HepG2 (cell line): ENCODE measurements at regions not wholly inside any gene's neighbourhood (a gene's known extent, or its start where the extent isn't known, plus 50 kb on each side); places are given as distances from the start of the nearest gene placed in this dataset.

ENCODE experiments used
- ATAC-seq: fragments of 200-7000 bp; cut with Tn5 transposase; 3 replicates; pipeline ENCODE4 v1.9.1; 2020; ENCODE audit warnings: mild to moderate bottlenecking, moderate library complexity
- BruUV-seq: library from RNA; stranded (reverse); fragments of 400-500 nt; replicated peaks from 2 replicates; lab custom pipeline; 2021; lab: Mats Ljungman, UMichigan
- CTCF ChIA-PET: fragments of 300-600 bp; formaldehyde crosslinking; extraction: SDS; loops from one replicate; lab custom pipeline; 2021; ENCODE audit warnings: low total read pairs, inconsistent platforms, low intra/inter-chr PET ratio; lab: Yijun Ruan, JAX
- POLR2A ChIA-PET: fragments of 350-600 bp; sonication (Branson Sonifier 250); formaldehyde crosslinking; loops from one replicate; lab custom pipeline; 2020; ENCODE audit warnings: antibody characterized with exemption, inconsistent platforms; lab: Yijun Ruan, JAX
- DNase-seq: peaks from one replicate; pipeline ENCODE4 v3.0.0-alpha.2; 2015; ENCODE audit warnings: low spot score
- FAIRE-seq: peaks from 3 replicates; lab custom pipeline; 2011; peaks lifted over from hg19 to GRCh38; lab: Jason Lieb, UNC
- H2AFZ ChIP-seq: one replicate; pipeline ENCODE4 v1.6.1; 2011; ENCODE audit warnings: low read length, inconsistent platforms
- H3K27ac ChIP-seq: fragments of 300-600 bp; 3 replicates; pipeline ENCODE4 v1.8.0; 2011; ENCODE audit warnings: mixed run types, mild to moderate bottlenecking, mixed read lengths, low read length, inconsistent platforms; ENCODE audit not compliant: insufficient read depth; ENCODE audit errors: extremely low read length
- H3K27me3 ChIP-seq, 2 experiments: fragments of 200-600 bp in 1 of 2; 2 replicates in 1 of 2; 3 replicates in 1 of 2; pipeline versions ENCODE4 v1.6.0 to v1.8.0; 2011; ENCODE audit warnings: low read length in 2 of 2, mild to moderate bottlenecking in 2 of 2, moderate library complexity in 2 of 2, inconsistent platforms in 1 of 2; ENCODE audit not compliant: insufficient read depth in 2 of 2, control insufficient read depth in 1 of 2
- H3K36me3 ChIP-seq, 2 experiments: fragments of 200-600 bp in 1 of 2; replicated peaks in 1 of 2; 2 replicates in 1 of 2; 3 replicates in 1 of 2; pipeline versions ENCODE4 v1.5.1 to v1.8.0; 2011; ENCODE audit warnings: low read length in 2 of 2, inconsistent platforms in 1 of 2; ENCODE audit not compliant: insufficient read depth in 2 of 2, control insufficient read depth in 1 of 2
- H3K4me1 ChIP-seq: 2 replicates; pipeline ENCODE4 v1.5.1; 2012; ENCODE audit warnings: low read length, inconsistent platforms; ENCODE audit not compliant: insufficient read depth
- H3K4me2 ChIP-seq: 2 replicates; pipeline ENCODE4 v1.6.0; 2011; ENCODE audit warnings: low read depth, low read length, inconsistent platforms
- H3K4me3 ChIP-seq, 3 experiments: fragments of 200-600 bp in 1 of 3; sonication (generic), shearing (Covaris generic) in 1 of 3; replicated peaks in 1 of 3; 2 replicates each; pipeline ENCODE4 v1.5.1; 2011 to 2016; ENCODE audit warnings: low read length in 3 of 3, inconsistent platforms in 2 of 3, low read depth in 2 of 3, mild to moderate bottlenecking in 2 of 3, control low read depth in 1 of 3, mixed read lengths in 1 of 3; ENCODE audit not compliant: insufficient read depth in 1 of 3
- H3K79me2 ChIP-seq: one replicate; pipeline ENCODE4 v1.6.1; 2011; ENCODE audit warnings: low read length, inconsistent platforms; ENCODE audit not compliant: insufficient read depth
- H3K9ac ChIP-seq: 2 replicates; pipeline ENCODE4 v1.6.0; 2011; ENCODE audit warnings: mild to moderate bottlenecking, low read depth, low read length, inconsistent platforms; ENCODE audit not compliant: insufficient read depth
- H3K9me3 ChIP-seq: 2 replicates; pipeline ENCODE4 v1.5.1; 2012; ENCODE audit warnings: mild to moderate bottlenecking, low read length
- H4K20me1 ChIP-seq: 2 replicates; pipeline ENCODE4 v1.6.0; 2011; ENCODE audit warnings: inconsistent platforms, mild to moderate bottlenecking, low read length, moderate library complexity; ENCODE audit not compliant: insufficient read depth
- FOXP1 ChIP-seq, 2 experiments: fragments of 450-650 bp in 1 of 2; IDR thresholded peaks; 2 replicates each; pipeline ENCODE4 v1.6.1; 2017 to 2018; ENCODE audit warnings: antibody characterized with exemption in 1 of 2
- HCFC1 ChIP-seq: fragments of 150-350 bp; IDR thresholded peaks from 2 replicates; pipeline ENCODE4 v1.6.1; 2014; ENCODE audit warnings: low read depth, low read length
- MAFG ChIP-seq: sonication (generic); formaldehyde crosslinking; IDR thresholded peaks from 2 replicates; pipeline ENCODE4 v1.5.1; 2020; ENCODE audit warnings: mild to moderate bottlenecking, missing genetic modification reagents
- MED13 ChIP-seq: sonication (generic); formaldehyde crosslinking; IDR thresholded peaks from 2 replicates; pipeline ENCODE4 v1.5.0; 2020; ENCODE audit warnings: missing genetic modification reagents
- NCOR1 ChIP-seq: fragments of 200-600 bp; sonication (generic); IDR thresholded peaks from 2 replicates; pipeline ENCODE4 v1.7.0; 2017; ENCODE audit warnings: antibody characterized with exemption, low read length, borderline replicate concordance
- TBX2 ChIP-seq: sonication (generic); formaldehyde crosslinking; IDR thresholded peaks from 2 replicates; pipeline ENCODE4 v1.5.0; 2020; ENCODE audit warnings: missing genetic modification reagents, mild to moderate bottlenecking, borderline replicate concordance
- YEATS2 ChIP-seq: sonication (generic); formaldehyde crosslinking; IDR thresholded peaks from 2 replicates; pipeline ENCODE4 v1.4.0; 2020; ENCODE audit warnings: missing genetic modification reagents, borderline replicate concordance
- ZFP62 ChIP-seq: sonication (generic); formaldehyde crosslinking; IDR thresholded peaks from 2 replicates; pipeline ENCODE4 v1.4.0; 2020; ENCODE audit warnings: missing genetic modification reagents
- ZKSCAN8 ChIP-seq: IDR thresholded peaks from 2 replicates; pipeline ENCODE4 v1.6.1; 2016; ENCODE audit warnings: borderline replicate concordance, missing genetic modification reagents, missing compliant biosample characterization
- ZNF496 ChIP-seq: sonication (generic); formaldehyde crosslinking; IDR thresholded peaks from 2 replicates; pipeline ENCODE4 v1.8.1; 2023; ENCODE audit warnings: mild to moderate bottlenecking, moderate library complexity, missing genetic modification reagents; ENCODE audit not compliant: insufficient replicate concordance
- ZNF547 ChIP-seq: sonication (generic); formaldehyde crosslinking; IDR thresholded peaks from 2 replicates; pipeline ENCODE4 v1.5.1; 2020; ENCODE audit warnings: mild to moderate bottlenecking, missing genetic modification reagents
- WGBS: methylation state at CpG from one replicate; pipeline ENCODE4 v1.1.6; 2017; ENCODE audit warnings: low lambda C conversion rate; 5-methylcytosine and 5-hydroxymethylcytosine counted together
- in situ Hi-C: cut with HindIII; loops from 2 replicates; pipeline ENCODE4 v1.10.0; 2017; ENCODE audit warnings: low pct_unique_long_range_greater_than_20kb; ENCODE audit not compliant: extremely low pct_ligation_motif_present
- intact Hi-C: fragments of 100-400 bp; cut with micrococcal nuclease; formaldehyde crosslinking; loops from one replicate; pipeline ENCODE4 v1.10.0; 2022; ENCODE audit not compliant: unreplicated experiment
- TF ChIP-seq, protein P1 (sequence below): sonication (generic); formaldehyde crosslinking; IDR thresholded peaks from 2 replicates; pipeline ENCODE4 v1.4.0; 2020; ENCODE audit warnings: missing genetic modification reagents, borderline replicate concordance
- TF ChIP-seq, protein P2 (sequence below): sonication (generic); formaldehyde crosslinking; IDR thresholded peaks from 2 replicates; pipeline ENCODE4 v1.8.0; 2022; ENCODE audit warnings: low read depth, missing genetic modification reagents
- TF ChIP-seq, protein P3 (sequence below): sonication (generic); formaldehyde crosslinking; IDR thresholded peaks from 2 replicates; pipeline ENCODE4 v1.5.0; 2020; ENCODE audit warnings: mild to moderate bottlenecking, missing genetic modification reagents
- TF ChIP-seq, protein P4 (sequence below): sonication (generic); formaldehyde crosslinking; IDR thresholded peaks from 2 replicates; pipeline ENCODE4 v1.8.1; 2023; ENCODE audit warnings: missing genetic modification reagents, inconsistent platforms, borderline replicate concordance

DNA sequence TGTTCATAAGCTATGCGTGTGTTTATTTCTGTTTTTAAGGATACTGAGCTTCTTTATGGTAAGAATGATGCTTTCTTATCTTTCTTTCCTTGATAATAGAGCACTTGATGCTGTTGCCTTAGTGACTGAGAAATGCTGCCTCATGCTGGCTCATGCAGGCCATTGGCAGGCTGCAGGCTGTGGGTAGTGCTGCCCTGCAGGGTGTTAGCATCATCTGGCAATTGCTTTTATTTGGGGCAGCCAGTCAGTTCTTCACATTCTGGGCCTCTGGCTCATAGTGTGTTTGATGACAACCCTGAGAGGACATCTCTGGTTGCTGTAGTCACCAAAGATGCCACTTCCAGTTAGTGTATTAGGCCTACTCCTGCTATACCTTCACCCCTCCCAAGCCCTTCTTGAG lies 66.2 kb upstream of the ONECUT1 start:
- ChIA-PET CTCF (no interaction called here), POLR2A (no interaction called here)
- Histone ChIP-seq H3K9me3 (no peaks in the 10 kb centered on the region), H3K27ac (no peak overlapping the region), H3K4me2 (no peak overlapping the region), H3K4me1 (no peaks in the 10 kb centered on the region), H3K79me2 (no peaks in the 10 kb centered on the region), H4K20me1 (no peaks in the 10 kb centered on the region), H3K4me3 (no peak overlapping the region), H3K36me3 (no peaks in the 10 kb centered on the region), H3K9ac (no peak overlapping the region), H2AFZ (no peak overlapping the region), H3K27me3 (no peaks in the 10 kb centered on the region; a peak in 2 of 5 replicates)
- ATAC-seq (no peak), DNase-seq (no peak), FAIRE-seq (no peak)
- in situ Hi-C loops (no loop called here), intact Hi-C loops (no loop called here)
- WGBS, result 29% methylated on average over 1 of the region's 1 CpG
- BruUV-seq, result no TSS peak
- TF ChIP-seq MAFG (CRISPR knock-in tag) (no peak), YEATS2 (CRISPR knock-in tag) (no peak), TBX2 (no peak), HCFC1 (no peak), ZNF496 (CRISPR knock-in tag) (no peak), ZNF547 (CRISPR knock-in tag) (no peak), FOXP1 (IDR thresholded peaks at IDR 0.05) (no peak), FOXP1 (CRISPR knock-in tag; IDR thresholded peaks at IDR 0.05) (no peak), NCOR1 (no peak), ZFP62 (no peak), MED13 (CRISPR knock-in tag) (no peak), ZKSCAN8 (CRISPR knock-in tag) (no peak)
- TF ChIP-seq, protein P1, sequence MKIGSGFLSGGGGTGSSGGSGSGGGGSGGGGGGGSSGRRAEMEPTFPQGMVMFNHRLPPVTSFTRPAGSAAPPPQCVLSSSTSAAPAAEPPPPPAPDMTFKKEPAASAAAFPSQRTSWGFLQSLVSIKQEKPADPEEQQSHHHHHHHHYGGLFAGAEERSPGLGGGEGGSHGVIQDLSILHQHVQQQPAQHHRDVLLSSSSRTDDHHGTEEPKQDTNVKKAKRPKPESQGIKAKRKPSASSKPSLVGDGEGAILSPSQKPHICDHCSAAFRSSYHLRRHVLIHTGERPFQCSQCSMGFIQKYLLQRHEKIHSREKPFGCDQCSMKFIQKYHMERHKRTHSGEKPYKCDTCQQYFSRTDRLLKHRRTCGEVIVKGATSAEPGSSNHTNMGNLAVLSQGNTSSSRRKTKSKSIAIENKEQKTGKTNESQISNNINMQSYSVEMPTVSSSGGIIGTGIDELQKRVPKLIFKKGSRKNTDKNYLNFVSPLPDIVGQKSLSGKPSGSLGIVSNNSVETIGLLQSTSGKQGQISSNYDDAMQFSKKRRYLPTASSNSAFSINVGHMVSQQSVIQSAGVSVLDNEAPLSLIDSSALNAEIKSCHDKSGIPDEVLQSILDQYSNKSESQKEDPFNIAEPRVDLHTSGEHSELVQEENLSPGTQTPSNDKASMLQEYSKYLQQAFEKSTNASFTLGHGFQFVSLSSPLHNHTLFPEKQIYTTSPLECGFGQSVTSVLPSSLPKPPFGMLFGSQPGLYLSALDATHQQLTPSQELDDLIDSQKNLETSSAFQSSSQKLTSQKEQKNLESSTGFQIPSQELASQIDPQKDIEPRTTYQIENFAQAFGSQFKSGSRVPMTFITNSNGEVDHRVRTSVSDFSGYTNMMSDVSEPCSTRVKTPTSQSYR (CRISPR knock-in tag), result no peak
- TF ChIP-seq, protein P2, sequence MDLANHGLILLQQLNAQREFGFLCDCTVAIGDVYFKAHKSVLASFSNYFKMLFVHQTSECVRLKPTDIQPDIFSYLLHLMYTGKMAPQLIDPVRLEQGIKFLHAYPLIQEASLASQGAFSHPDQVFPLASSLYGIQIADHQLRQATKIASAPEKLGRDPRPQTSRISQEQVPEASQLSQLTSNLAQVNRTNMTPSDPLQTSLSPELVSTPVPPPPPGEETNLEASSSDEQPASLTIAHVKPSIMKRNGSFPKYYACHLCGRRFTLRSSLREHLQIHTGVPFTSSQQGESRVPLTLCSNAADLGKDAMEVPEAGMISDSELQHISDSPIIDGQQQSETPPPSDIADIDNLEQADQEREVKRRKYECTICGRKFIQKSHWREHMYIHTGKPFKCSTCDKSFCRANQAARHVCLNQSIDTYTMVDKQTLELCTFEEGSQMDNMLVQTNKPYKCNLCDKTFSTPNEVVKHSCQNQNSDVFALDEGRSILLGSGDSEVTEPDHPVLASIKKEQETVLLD (CRISPR knock-in tag), result no peak
- TF ChIP-seq, protein P3, sequence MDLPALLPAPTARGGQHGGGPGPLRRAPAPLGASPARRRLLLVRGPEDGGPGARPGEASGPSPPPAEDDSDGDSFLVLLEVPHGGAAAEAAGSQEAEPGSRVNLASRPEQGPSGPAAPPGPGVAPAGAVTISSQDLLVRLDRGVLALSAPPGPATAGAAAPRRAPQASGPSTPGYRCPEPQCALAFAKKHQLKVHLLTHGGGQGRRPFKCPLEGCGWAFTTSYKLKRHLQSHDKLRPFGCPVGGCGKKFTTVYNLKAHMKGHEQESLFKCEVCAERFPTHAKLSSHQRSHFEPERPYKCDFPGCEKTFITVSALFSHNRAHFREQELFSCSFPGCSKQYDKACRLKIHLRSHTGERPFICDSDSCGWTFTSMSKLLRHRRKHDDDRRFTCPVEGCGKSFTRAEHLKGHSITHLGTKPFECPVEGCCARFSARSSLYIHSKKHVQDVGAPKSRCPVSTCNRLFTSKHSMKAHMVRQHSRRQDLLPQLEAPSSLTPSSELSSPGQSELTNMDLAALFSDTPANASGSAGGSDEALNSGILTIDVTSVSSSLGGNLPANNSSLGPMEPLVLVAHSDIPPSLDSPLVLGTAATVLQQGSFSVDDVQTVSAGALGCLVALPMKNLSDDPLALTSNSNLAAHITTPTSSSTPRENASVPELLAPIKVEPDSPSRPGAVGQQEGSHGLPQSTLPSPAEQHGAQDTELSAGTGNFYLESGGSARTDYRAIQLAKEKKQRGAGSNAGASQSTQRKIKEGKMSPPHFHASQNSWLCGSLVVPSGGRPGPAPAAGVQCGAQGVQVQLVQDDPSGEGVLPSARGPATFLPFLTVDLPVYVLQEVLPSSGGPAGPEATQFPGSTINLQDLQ (CRISPR knock-in tag), result no peak
- TF ChIP-seq, protein P4, sequence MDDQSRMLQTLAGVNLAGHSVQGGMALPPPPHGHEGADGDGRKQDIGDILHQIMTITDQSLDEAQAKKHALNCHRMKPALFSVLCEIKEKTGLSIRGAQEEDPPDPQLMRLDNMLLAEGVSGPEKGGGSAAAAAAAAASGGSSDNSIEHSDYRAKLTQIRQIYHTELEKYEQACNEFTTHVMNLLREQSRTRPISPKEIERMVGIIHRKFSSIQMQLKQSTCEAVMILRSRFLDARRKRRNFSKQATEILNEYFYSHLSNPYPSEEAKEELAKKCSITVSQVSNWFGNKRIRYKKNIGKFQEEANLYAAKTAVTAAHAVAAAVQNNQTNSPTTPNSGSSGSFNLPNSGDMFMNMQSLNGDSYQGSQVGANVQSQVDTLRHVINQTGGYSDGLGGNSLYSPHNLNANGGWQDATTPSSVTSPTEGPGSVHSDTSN (CRISPR knock-in tag), result no peak
